Endothelial cell (in vitro differentiated cells): ENCODE measurements at regions not wholly inside any gene's neighbourhood (a gene's known extent, or its start where the extent isn't known, plus 50 kb on each side); places are given as distances from the start of the nearest gene placed in this dataset.
"Not testable (repeated sequence)": the region's sequence is repeated elsewhere in the genome, so short reads cannot be mapped to it uniquely, and the experiment has no call there.

ENCODE experiments used
- DNase-seq: peaks from one replicate; pipeline ENCODE4 v3.0.0; 2021; ENCODE audit warnings: low spot score
- H3K27ac Mint-ChIP-seq: one replicate; pipeline ENCODE4 v1.8.0; 2021; ENCODE audit warnings: mixed read lengths, inconsistent platforms; ENCODE audit not compliant: unreplicated experiment
- H3K27me3 Mint-ChIP-seq: one replicate; pipeline ENCODE4 v1.8.0; 2021; ENCODE audit warnings: mild to moderate bottlenecking, moderate library complexity, mixed read lengths, inconsistent platforms; ENCODE audit not compliant: unreplicated experiment
- H3K36me3 Mint-ChIP-seq: one replicate; pipeline ENCODE4 v1.8.0; 2021; ENCODE audit warnings: mild to moderate bottlenecking, low read depth, mixed read lengths, inconsistent platforms; ENCODE audit not compliant: unreplicated experiment
- H3K4me1 Mint-ChIP-seq: one replicate; pipeline ENCODE4 v1.8.0; 2021; ENCODE audit warnings: mild to moderate bottlenecking, mixed read lengths, inconsistent platforms; ENCODE audit not compliant: unreplicated experiment
- H3K4me3 Mint-ChIP-seq: one replicate; pipeline ENCODE4 v1.8.0; 2021; ENCODE audit warnings: mild to moderate bottlenecking, mixed read lengths, inconsistent platforms; ENCODE audit not compliant: unreplicated experiment
- H3K9me3 Mint-ChIP-seq: one replicate; pipeline ENCODE4 v1.8.0; 2021; ENCODE audit warnings: mixed read lengths, inconsistent platforms; ENCODE audit not compliant: unreplicated experiment
- TF ChIP-seq, protein P1 (sequence below): fragments of 200-600 bp; sonication (generic); IDR thresholded peaks from one replicate; pipeline ENCODE4 v1.5.0; 2021; ENCODE audit warnings: antibody characterized with exemption; ENCODE audit not compliant: unreplicated experiment

- DNase-seq, H3K36me3 Mint-ChIP-seq, H3K9me3 Mint-ChIP-seq, H3K27me3 Mint-ChIP-seq, H3K27ac Mint-ChIP-seq, H3K4me3 Mint-ChIP-seq: not testable (repeated sequence)
- peaks cover 13% of the 10 kb centered on the region for H3K4me1 Mint-ChIP-seq
Observed at GRCh38 chr10:77740396-77740795, 102.8 kb upstream of the KCNMA1 start.

DNA sequence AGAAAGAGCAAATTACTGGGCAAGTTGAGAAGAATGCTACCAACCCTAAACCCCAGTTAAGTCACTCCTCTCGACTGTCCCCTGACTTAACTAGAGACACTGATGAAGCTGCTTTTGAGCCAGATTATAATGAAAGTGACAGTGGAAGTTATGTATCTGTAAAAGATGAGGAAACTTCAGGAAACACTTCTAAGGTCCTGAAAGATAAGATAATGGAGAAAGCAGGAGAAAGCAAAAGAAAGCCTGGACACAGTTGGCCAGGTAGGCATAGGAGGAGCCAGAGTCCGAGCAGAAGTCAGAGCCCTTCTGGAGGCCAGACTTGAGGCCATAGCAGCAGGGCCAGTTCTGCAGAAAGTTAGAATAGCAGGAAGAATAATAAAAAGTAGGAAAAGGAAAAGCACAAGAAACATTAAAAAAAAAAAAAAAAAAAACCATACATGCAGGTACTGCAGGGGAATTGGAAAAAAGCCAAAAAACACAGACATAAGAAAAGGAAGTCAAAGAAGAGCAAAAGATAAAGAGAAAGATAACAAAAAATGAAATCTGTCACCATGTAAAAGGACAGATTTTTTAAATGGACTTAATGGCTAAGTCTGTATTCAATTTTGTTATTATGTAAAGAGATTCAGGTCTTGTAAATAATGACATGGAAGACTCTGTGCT, 101.0 kb upstream of the KCNMA1 start:
- Mint-ChIP-seq H3K4me1 (peaks cover 13% of the 10 kb centered on the region), H3K27ac (no peak overlapping the region), H3K36me3 (no peaks in the 10 kb centered on the region), H3K9me3 (no peaks in the 10 kb centered on the region), H3K27me3 (peaks cover 2% of the 10 kb centered on the region), H3K4me3 (no peak overlapping the region)
- DNase-seq = no peak
- TF ChIP-seq, protein P1, sequence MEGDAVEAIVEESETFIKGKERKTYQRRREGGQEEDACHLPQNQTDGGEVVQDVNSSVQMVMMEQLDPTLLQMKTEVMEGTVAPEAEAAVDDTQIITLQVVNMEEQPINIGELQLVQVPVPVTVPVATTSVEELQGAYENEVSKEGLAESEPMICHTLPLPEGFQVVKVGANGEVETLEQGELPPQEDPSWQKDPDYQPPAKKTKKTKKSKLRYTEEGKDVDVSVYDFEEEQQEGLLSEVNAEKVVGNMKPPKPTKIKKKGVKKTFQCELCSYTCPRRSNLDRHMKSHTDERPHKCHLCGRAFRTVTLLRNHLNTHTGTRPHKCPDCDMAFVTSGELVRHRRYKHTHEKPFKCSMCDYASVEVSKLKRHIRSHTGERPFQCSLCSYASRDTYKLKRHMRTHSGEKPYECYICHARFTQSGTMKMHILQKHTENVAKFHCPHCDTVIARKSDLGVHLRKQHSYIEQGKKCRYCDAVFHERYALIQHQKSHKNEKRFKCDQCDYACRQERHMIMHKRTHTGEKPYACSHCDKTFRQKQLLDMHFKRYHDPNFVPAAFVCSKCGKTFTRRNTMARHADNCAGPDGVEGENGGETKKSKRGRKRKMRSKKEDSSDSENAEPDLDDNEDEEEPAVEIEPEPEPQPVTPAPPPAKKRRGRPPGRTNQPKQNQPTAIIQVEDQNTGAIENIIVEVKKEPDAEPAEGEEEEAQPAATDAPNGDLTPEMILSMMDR = no peak

GRCh38 chr10:77737608-77738007, 100.0 kb upstream of the KCNMA1 start:
- Mint-ChIP-seq H3K27ac (no peak overlapping the region), H3K4me3 (no peak overlapping the region), H3K27me3 (peaks cover 2% of the 10 kb centered on the region), H3K4me1 (peaks cover 13% of the 10 kb centered on the region), H3K36me3 (no peaks in the 10 kb centered on the region), H3K9me3 (no peaks in the 10 kb centered on the region)
- no peak for DNase-seq
- TF ChIP-seq, protein P1 = no peak

- not testable (repeated sequence) for H3K27ac Mint-ChIP-seq, H3K36me3 Mint-ChIP-seq, H3K9me3 Mint-ChIP-seq, H3K4me3 Mint-ChIP-seq, H3K27me3 Mint-ChIP-seq, DNase-seq
- peaks cover 13% of the 10 kb centered on the region for H3K4me1 Mint-ChIP-seq
Observed at GRCh38 chr10:77735136-77735535, 97.5 kb upstream of the KCNMA1 start.

GRCh38 chr10:77732213-77733003, 94.8 kb upstream of the KCNMA1 start:
- no peaks in the 10 kb centered on the region for H3K36me3 Mint-ChIP-seq
- H3K9me3 Mint-ChIP-seq = no peaks in the 10 kb centered on the region
- DNase-seq = no peak
- H3K4me3 Mint-ChIP-seq = no peak overlapping the region
- no peaks in the 10 kb centered on the region for H3K4me1 Mint-ChIP-seq
- TF ChIP-seq, protein P1 = no peak
- no peak overlapping the region for H3K27ac Mint-ChIP-seq
- no peaks in the 10 kb centered on the region for H3K27me3 Mint-ChIP-seq

- Mint-ChIP-seq H3K4me3 (no peak overlapping the region), H3K27me3 (no peaks in the 10 kb centered on the region), H3K4me1 (no peaks in the 10 kb centered on the region), H3K36me3 (no peaks in the 10 kb centered on the region), H3K27ac (no peak overlapping the region), H3K9me3 (no peaks in the 10 kb centered on the region)
- no peak for DNase-seq
- TF ChIP-seq, protein P1 = no peak
Observed at GRCh38 chr10:77727481-77727880, 89.9 kb upstream of the KCNMA1 start.
